22Rv1 (cell line): ENCODE measurements at regions not wholly inside any gene's neighbourhood (a gene's known extent, or its start where the extent isn't known, plus 50 kb on each side); places are given as distances from the start of the nearest gene placed in this dataset.

Experiments
- CTCF ChIP-seq: fragments of 450-650 bp; IDR thresholded peaks from 2 replicates; pipeline ENCODE4 v1.5.1; 2017; ENCODE audit warnings: mild to moderate bottlenecking
- ZFX ChIP-seq: fragments of 450-650 bp; IDR thresholded peaks from 2 replicates; pipeline ENCODE4 v1.6.1; 2017; ENCODE audit warnings: antibody characterized with exemption, borderline replicate concordance

- TF ChIP-seq CTCF: no peak
- no peak for TF ChIP-seq ZFX
Measured at GRCh38 chr18:38445804-38446145, 880.2 kb upstream of the CELF4 start.
